HL-60/S4 (cell line): ENCODE measurements at regions not wholly inside any gene's neighbourhood (a gene's known extent, or its start where the extent isn't known, plus 50 kb on each side); places are given as distances from the start of the nearest gene placed in this dataset.

Experiments
- in situ Hi-C: fragments of 300-500 bp; cut with MboI; formaldehyde crosslinking; loops from 2 replicates; pipeline ENCODE4 v1.14.3; 2022; ENCODE audit warnings: low sequenced_read_pairs

DNA sequence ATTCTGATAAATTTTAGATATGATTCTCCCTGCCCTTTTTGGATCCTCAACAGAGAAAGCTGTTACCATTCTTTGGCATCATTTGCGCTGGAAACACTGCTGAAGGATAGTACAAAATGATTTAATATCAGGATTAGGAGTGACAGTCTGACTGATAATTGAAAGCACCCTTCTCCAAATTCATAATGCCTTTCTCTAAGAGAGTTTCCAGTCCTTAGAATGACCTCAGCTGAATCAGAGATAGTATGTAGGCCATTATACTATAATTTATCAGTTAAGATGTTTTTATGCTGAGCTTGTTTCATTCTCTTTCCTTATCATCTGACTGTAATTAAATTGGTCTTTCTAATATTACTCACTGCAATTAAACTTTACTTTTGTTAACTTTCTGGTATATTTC, 166.7 kb downstream of the ZNF326 start:
- in situ Hi-C loops: no loop called here

DNA sequence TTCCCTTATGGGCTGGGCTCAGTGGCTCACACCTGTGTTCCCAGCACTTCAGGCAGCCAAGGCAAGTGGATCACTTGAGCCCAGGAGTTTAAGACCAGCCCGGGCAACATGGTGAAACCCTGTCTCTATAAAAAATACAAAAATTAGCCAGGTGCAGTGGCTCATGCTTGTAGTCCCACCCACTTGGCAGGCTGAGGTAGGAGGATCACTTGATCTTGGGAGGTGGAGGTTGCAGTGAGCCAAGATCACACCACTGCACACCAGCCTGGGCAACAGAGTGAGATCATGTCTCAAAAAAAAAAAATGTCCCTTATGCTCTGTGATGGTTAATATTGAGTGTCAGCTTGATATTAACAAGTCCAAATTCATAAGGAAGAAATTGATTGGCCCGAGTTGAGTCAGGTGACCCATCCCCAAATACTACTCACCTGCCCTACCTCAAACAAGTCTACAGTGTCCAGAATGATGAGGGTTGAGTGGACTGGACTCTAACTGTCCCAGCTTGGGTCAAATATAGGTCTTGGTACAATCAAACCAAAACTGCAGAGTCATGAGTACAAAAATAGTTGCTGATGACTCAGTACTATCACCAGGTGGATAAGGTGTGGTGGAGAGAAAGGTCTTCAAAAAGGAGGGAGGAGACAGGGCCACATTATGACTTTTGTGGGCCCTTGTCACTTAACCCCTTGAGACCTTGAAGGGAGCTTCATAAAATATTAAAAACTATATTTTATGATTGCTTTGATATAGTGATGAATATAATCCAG, 161.0 kb downstream of the ZNF326 start:
- in situ Hi-C loops: no loop called here

DNA sequence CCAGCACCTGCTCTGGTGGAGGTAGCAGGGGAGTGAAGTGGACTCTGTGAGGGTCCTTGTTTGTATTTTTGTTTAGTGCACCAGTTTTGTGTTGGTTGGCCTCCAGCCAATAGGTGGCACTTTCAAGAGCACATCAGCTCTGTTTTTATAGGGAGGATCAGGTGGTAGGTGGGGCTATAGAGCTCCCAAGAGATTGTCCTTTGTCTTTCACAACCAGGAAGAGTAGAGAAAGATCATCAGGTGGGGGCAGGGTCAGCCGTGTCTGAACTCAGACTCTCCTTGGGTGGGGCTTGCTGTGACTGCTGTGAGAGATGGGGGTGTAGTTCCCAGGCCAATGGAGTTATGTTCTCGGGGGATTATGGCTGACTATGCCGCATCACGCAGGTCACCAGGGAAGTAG, 159.8 kb downstream of the ZNF326 start:
- in situ Hi-C loops: no loop called here

DNA sequence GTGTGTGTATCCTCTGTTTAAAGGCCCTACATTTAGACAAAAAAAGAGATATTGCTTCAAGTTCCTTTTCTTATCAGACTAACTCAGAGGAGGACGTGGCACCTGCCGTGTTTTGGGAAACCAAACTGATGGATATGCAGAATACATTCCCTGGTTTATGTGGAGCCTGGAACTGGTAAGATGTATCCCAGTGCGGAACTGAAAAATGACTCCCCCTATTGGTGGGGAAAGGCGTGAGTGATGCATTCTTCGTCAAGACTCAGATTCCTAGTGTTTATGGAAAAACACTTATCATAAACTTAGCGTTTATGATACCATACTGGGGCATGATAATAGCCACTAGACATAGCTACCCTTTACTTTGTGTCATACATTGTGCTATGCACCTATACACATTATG, 154.2 kb downstream of the ZNF326 start:
- in situ Hi-C loops: no loop called here

DNA sequence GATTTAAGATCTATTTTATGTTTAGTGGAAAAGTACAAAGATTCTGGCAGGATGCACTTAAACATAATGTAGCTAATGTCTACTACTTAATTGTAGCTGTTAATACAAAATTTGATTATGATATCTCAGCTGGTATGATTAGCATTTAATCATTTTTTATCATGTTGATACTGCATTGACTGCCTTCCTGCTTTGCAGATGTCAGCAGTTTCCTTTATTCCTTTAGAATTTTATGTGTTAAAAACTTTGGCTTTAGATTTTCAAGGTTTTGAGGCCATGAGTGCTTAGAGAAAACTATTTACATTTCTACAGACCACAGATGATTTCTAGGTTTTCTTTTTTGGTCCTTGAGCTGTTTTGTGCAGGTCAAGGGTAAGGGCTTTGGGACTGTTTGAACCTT, 152.2 kb downstream of the ZNF326 start:
- in situ Hi-C loops: no loop called here

DNA sequence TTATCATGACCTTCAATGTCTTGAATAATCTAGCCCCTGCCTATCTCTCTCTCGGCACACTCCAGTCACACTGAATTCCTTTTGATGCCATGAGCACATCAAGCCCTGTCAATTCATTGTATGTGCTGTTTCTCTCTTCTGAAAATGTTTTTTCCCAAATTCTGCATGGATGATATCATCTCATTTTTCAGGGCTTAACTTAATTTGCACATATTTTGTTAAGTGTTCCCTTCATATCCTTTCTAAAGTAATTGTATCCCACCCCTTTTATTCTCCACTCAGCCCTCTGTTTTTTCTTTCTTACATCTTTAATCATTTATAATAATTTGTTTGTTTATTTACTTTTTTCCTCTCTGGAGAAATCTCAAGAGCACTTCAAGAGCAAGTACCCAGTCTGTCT, 149.9 kb downstream of the ZNF326 start:
- in situ Hi-C loops: no loop called here

DNA sequence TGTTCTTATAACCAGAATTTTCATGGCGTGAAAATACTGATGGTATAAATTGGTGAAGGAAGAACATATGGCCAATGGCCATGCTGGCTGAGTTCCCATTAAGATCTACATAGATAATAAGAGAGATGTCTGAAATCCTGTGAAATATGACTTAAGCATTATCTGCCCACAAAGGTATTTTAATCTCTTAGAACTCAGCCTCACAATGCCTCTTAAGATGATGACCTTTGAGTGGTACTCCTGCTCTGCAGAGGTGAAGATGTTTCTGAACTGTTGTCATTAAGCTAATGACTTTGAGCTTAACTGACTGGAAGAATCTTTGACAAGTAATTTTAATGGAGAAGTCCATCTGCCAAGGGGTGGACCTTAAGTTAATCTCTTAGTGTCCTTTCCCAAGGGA, 148.7 kb downstream of the ZNF326 start:
- in situ Hi-C loops: no loop called here

DNA sequence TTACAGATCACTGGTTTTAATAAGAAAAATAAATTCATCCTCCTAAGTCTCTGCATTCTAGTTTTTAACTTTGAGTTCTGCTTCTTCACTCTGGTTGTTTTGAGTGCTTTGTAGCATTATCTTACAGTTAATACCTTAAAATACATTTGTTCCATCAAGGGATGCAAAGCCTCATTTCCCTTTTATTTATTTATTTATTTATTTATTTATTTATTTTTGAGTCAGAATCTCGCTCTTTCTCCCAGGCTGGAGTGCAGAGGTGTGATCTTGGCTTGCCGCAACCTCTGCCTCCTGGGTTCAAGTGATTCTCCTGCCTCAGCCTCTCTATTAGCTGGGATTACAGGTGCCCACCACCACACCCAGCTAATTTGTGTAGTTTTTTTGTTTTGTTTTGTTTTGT, 147.8 kb downstream of the ZNF326 start:
- in situ Hi-C loops: no loop called here

DNA sequence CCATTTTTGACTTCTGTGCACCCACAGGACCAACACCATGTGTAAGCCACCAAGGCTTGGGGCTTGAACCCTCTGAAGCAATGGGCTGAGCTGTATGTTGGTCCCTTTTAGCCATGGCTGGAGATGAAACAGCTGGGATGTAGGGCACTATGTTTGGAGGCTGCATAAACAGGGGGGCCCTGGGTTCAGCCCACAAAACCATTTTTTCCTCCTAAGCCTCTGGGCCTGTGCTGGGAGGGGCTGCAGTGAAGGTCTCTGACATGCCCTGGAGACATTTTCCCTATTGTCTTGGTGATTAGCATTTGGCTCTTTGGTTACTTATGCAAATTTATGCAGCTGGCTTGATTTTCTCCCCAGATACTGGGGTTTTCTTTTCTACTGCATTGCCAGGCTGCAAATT, 144.9 kb downstream of the ZNF326 start:
- in situ Hi-C loops: no loop called here

DNA sequence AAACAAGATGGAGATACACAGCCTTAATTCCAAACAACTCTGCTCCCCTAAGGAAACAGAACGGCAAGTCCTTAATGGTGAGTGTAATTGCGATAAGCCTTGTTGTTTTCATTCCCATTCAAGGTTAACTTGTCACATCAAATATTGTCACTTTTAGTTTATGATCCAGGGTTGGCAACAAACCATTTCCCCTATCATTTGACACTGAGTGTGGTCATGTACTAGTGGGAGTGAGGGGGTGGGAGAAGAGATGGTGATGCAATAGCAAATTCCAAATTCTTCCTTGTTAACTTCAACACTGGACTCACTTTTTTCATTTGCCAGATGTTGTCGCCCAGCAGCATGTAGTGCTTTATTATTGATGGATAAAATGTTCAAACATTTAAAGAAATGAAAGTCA, 140.4 kb downstream of the ZNF326 start:
- in situ Hi-C loops: no loop called here

DNA sequence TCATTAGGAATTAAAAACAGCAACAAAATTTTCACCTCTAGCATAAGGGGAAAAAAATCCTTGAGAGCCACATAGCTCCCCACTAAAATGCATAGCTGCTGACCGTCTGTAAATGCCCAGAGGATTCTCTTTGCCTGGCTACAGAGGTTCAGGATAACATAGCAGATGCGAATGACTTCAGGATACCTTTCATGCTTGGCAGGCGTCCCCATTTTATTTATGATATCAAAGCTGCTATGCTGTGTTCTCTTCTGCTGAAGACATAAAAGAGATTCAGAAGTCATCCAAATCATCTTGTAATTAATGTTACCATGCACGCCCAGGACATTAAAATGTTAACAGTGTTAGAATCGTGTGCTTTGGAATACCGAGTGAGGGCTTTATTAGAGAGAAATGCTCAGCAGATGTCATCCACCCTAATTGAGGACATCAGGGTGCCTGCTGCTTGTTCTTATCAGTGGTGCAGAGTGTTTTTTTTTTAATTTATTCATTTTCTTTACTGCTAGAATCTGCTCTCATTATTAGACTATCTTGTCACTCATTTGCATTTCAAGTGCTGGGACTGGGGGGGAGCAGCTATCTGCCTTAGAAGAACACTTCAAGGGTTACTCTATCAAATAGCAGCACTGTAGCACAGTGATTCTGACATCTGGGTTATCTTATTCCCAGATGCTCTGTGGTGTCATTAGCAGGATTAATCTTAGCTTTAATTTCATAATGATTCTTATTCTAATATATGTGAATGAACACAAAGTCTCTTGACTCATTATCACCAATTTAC, 139.5 kb downstream of the ZNF326 start:
- in situ Hi-C loops: no loop called here

DNA sequence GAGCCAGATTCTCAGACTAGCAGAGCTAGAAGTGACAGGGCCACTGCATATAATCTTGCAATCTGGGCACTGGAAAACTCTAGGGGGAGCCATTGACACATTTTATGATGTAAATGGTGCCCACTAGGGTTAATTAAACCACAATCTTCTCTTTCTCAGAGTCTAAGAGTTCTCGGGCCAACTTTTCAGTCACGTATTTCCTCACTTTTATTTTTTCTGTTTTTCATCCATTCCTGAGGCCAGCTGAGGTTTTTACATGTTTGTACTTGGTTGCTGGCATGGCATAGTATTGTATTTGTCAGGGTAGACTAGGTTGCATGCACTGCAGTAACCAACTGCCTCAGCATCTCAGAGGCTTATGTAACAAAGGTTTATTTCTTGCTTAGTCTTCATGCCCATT, 138.2 kb downstream of the ZNF326 start:
- in situ Hi-C loops: no loop called here

DNA sequence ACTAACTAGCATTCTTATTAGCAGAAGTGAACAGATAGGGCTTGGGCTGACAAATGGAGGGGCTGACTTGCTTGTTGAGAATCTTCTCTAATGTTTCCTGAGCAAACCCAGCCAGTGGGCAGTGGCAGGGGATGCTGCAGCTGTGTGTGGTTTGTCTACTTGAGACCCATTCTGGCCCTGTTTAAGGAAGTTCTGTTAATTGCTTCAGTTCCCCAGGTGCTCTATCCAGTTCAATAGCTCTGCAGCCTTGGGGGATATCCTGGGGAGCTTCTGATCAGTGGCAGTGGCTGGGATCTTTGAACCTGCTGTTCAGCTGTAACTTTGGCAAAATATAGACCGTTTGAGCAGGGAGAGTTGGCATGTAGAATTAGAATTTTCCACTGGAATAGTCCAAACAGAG, 137.4 kb downstream of the ZNF326 start:
- in situ Hi-C loops: no loop called here

DNA sequence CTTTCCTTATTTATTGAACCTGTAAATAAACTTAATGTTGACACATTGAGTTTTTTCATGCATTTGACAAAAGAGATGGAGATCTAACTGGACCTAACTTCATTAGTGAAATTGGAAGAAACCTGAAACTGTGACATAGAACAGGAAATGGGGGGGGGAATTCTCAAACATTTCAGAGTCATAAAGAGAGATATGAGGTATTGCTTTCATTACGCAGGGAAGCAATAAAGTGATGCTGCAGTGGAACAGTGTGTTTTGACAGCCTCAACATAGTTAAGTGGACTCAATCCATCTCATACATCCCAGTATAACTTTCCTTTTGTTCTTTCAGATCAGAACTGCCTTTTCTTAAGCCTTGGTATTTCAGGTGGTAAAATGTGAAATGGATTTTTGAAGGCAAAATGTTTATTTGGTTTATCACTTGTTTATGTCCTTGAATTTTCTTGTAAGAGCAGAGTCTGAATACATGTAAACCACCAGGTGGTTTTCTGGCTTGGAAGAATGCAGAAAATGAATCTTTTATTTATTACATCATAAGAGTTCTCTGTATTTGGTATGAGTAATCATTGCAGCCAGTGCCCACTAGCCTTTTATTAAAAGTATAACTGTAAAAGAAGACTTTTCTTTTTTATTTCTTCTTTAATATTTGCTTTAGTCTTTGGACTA, 132.5 kb downstream of the ZNF326 start:
- in situ Hi-C loops: no loop called here

DNA sequence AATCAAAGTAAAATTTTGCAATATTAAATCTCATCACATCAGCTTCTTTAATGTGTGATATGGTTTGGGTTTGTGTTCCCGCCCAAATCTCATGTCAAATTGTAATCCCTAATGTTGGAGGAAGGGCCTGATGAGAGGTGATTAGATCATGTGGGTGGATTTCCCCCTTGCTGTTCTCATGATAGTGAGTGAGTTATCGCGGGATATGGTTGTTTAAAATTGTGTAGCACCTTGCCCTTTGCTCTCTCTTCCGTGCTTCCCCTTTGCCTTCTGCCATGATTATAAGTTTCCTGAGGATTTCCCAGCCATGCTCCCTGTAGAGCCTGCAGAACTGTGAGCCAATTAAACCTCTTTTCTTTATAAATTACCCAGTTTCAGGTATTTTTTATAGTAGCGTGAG, 131.9 kb downstream of the ZNF326 start:
- in situ Hi-C loops: no loop called here

DNA sequence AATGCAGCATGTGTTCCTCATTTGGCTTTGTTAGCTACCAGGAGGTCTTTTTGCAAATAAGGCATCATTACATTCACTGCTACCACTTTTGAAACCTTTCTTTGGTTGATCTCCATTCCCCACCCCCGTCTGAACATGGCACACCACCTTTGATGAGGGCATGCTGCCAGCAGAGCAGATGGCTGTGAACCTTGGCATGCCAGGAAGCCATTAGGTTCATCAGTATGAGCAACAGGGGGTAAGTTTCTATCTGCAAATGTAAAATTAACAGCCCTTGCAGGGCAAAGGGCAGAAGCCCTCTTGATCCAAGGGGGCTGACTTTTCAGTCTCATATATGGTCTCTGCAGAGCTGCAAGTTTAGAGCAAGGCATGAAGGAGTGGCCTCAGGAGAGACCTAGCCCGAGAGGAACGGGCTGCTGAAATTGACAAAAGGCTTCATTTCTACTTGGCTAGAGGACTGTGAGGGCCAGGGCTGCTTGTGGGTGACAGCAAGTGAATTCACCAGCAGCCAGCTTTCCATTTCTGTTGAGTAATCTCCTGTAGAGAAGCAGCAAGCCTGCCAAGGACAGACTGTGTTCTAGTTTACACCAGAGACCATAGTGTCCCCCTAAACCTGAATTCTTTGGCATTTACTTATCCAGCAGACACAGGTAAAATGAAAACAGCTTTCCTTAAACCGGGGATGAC, 127.9 kb downstream of the ZNF326 start:
- in situ Hi-C loops: loop anchor here (25.0 kb wide), 1 partner anchor 1015 kb away; no protein-coding TSS in a partner anchor

DNA sequence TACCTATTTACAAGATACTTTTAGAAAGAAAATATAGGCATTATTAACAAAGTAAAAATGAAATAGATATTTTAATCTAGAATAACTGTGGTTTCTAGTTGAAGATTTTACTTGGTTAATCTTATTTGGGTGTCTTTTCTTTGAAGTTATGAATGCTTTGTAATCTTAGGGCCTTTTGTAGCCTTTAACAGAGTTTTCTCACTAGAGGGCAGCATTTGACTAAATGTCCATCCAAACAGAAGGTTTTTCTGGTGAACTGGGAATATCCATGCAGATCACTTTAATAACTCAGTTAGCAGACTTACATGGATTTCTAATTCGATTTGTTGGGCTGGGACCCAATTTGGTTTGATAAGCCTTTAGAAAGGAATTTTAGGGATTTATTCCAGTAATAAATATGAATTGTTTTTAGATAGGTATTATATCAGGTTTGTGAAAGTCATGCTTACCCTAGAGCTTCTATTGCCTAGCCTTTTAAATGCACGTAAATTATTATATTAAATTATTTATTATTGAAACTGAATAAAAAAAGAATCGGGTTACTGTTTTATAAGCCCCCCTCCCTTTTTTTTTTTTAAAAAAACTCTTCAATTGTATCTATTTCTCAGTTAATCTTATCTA, 119.7 kb downstream of the ZNF326 start:
- in situ Hi-C loops: loop anchor here (25.0 kb wide), 1 partner anchor 1023 kb away; no protein-coding TSS in a partner anchor

DNA sequence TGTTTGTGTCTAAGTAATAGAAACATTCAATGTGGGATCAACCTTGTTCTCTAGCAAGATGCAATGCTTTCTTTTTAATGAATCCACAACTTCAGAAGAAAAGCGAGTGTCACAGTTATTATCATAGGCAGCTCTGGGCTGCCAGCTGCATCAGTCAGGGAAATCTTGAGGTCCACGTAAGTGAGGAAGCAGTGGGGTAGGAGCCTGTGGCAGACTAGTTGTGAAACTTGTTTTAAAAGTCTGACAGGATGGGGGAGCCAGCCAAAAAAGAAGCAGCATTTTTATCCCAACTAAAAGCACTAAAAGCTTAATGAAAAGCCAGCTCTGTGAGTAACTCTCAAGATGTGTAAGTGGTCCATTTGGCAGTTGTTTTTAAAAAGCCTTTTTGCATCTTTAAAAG, 113.1 kb downstream of the ZNF326 start:
- in situ Hi-C loops: loop anchor here (25.0 kb wide), 1 partner anchor 1029 kb away; no protein-coding TSS in a partner anchor

DNA sequence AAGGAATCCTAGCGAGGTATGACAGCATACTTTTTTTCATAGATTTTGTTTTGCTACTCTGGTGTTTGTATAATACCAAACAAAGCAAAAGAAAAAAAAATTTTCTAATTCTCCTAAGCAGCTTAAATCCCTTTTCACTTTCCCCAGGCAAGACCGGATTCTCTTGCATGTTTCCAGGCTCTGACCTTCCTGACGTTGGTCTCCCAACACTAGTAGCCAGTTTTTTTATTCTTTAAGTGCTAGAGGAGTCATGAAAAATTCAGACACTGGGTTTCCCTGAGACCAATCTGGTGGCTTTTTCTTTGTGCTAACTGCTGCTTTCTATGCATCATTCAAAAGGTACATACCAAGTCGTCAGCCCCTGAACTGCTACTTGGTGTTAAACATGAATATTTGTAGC, 111.4 kb downstream of the ZNF326 start:
- in situ Hi-C loops: loop anchor here (25.0 kb wide), 1 partner anchor 1031 kb away; no protein-coding TSS in a partner anchor

DNA sequence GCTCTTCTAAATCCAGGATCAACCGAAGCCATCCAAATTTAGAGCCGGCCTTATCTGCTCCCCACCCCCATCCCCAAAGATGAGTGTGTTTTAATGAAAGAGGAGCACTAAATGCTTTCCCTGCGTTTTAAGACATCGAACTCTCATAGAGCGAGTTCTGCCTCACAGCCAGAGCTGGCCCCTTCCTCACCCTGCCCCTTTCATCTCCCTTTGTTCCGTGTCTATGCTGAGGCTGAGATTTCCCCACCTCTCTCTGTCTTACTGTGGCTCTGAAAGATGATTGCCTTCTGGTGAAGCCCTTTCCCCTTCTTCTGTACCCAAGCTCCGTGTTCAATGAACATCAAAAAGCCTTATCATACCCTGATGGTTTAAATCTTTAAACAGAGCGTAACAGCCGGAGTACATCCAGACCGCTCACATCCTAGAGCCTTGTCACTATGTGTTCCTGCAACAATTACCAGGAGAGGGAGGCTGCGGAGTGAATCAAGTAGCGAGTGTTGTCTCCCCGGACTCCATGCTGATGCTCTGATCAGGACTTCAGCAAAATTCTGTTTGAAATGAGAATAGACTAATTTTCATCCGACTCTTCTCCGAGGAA, 110.1 kb downstream of the ZNF326 start:
- in situ Hi-C loops: loop anchor here (25.0 kb wide), 1 partner anchor 1032 kb away; no protein-coding TSS in a partner anchor
